OCI-LY1 (cell line): ENCODE measurements at regions not wholly inside any gene's neighbourhood (a gene's known extent, or its start where the extent isn't known, plus 50 kb on each side); places are given as distances from the start of the nearest gene placed in this dataset.

Source experiments
- CTCF ChIP-seq: fragments of 200-600 bp; sonication (generic), shearing (Covaris generic); IDR thresholded peaks from 2 replicates; pipeline ENCODE4 v1.5.1; 2017; ENCODE audit warnings: mild to moderate bottlenecking, antibody characterized with exemption, low read length, moderate library complexity, mixed read lengths
- EZH2 ChIP-seq: fragments of 200-600 bp; sonication (generic), shearing (Covaris generic); IDR thresholded peaks from 2 replicates; pipeline ENCODE4 v1.8.0; 2017; ENCODE audit warnings: borderline replicate concordance, mixed run types, mild to moderate bottlenecking, antibody characterized with exemption, low read length, moderate library complexity, mixed read lengths

- TF ChIP-seq CTCF (no peak), EZH2 (no peak)
These were observed 687.6 kb downstream of the GALC start for GRCh38 chr14:87305345-87305744.
